ENCODE measurements at regions not wholly inside any gene's neighbourhood (a gene's known extent, or its start where the extent isn't known, plus 50 kb on each side); places are given as distances from the start of the nearest gene placed in this dataset.

DNA sequence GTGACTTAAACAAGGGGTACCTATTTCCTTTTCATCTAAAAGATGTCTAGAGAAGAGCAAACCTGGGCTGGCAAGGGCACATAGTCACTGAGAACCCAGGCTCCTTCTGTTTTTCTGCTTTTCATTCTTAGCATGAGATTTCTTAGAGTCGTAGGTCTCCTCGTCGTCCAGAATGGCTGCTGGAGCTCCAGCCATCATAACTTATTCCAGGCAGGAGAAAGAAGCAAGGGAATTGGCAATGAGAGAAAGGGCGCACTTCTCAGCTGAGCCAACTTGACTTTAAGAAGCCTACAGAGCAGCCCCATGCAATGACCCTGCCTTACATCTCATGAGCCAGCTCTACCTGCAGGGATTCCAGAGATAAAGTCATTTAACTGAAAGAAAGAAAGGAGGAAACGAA is 213.4 kb downstream of the BMP7 start:
- POLR2A ChIA-PET, result no interaction called here
- CTCF ChIA-PET, result interaction anchor here (2.8 kb wide), 1 partner anchor 503 kb away, joined by 14 read pairs; no protein-coding TSS in a partner anchor
- DNase-seq (ENCODE audit: extremely low spot score), result no peak
- no peak for TF ChIP-seq CTCF (IDR thresholded peaks at IDR 0.05; ENCODE audit: control extremely low read depth, extremely low read depth, low read depth, missing control alignments)

- POLR2A ChIA-PET, result no interaction called here
- no peak for TF ChIP-seq CTCF (IDR thresholded peaks at IDR 0.05; ENCODE audit: control extremely low read depth, extremely low read depth, low read depth, missing control alignments)
- no peak for DNase-seq (ENCODE audit: extremely low spot score)
- CTCF ChIA-PET, result no interaction called here
Observed at GRCh38 chr20:57053793-57054552, 212.5 kb downstream of the BMP7 start.

DNA sequence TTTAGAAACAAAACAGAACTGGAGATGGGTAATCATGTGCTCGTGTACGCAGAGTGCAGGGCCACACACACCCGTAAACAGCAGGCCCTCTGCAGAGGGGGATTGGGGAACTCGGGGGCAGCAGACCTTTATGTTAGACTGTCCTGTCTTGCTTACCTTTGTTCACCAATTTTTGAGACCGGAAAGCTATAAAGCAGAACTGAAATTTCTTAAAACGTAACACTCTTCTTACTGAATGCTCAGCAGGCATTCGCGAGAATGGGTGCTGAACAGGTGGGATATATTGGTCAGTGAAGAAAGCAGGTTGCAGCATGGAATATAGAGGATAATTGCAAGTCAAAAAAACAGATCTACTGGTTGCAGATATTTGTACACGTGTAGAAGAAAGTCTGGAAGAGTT is 211.1 kb downstream of the BMP7 start:
- CTCF ChIA-PET, result no interaction called here
- no peak for DNase-seq (ENCODE audit: extremely low spot score)
- POLR2A ChIA-PET, result no interaction called here
- no peak for TF ChIP-seq CTCF (IDR thresholded peaks at IDR 0.05; ENCODE audit: control extremely low read depth, extremely low read depth, low read depth, missing control alignments)

- ChIA-PET POLR2A (no interaction called here), CTCF (no interaction called here)
- TF ChIP-seq CTCF (IDR thresholded peaks at IDR 0.05; ENCODE audit: control extremely low read depth, extremely low read depth, low read depth, missing control alignments), result no peak
- DNase-seq (ENCODE audit: extremely low spot score), result no peak
Observed at GRCh38 chr20:57056651-57057050, 209.8 kb downstream of the BMP7 start.

GRCh38 chr20:57059055-57059596 is 207.3 kb downstream of the BMP7 start:
- DNase-seq (ENCODE audit: extremely low spot score), result no peak
- POLR2A ChIA-PET, result no interaction called here
- CTCF ChIA-PET, result interaction anchor here (1.1 kb wide), 1 partner anchor 508 kb away, joined by 3 read pairs; no protein-coding TSS in a partner anchor
- no peak for TF ChIP-seq CTCF (IDR thresholded peaks at IDR 0.05; ENCODE audit: control extremely low read depth, extremely low read depth, low read depth, missing control alignments)

GRCh38 chr20:57060407-57061050 is 205.9 kb downstream of the BMP7 start:
- no peak for DNase-seq (ENCODE audit: extremely low spot score)
- ChIA-PET POLR2A (no interaction called here), CTCF (interaction anchor here (1.5 kb wide), 1 partner anchor 9 kb away, joined by 3 read pairs; no protein-coding TSS in a partner anchor)
- TF ChIP-seq CTCF (IDR thresholded peaks at IDR 0.05; ENCODE audit: control extremely low read depth, extremely low read depth, low read depth, missing control alignments), result no peak
